Germinal center (tissue), 1 donor: ENCODE measurements at regions not wholly inside any gene's neighbourhood (a gene's known extent, or its start where the extent isn't known, plus 50 kb on each side); places are given as distances from the start of the nearest gene placed in this dataset.

Experiments
- DNase-seq: peaks from one replicate; pipeline ENCODE4 v3.0.0; 2012; ENCODE audit warnings: mixed read lengths, low spot score

- no peak for DNase-seq
These were observed 243.1 kb upstream of the ADGRB3 start for GRCh38 chr6:68391953-68392352.

- DNase-seq, result no peak
These were observed 262.1 kb upstream of the ADGRB3 start for GRCh38 chr6:68372991-68373390.

- DNase-seq, result no peak
These were observed 266.2 kb upstream of the ADGRB3 start for GRCh38 chr6:68368845-68369244.

- no peak for DNase-seq
These were observed 270.7 kb upstream of the ADGRB3 start for GRCh38 chr6:68364271-68364805.

GRCh38 chr6:68343901-68344300 lies 291.2 kb upstream of the ADGRB3 start:
- DNase-seq, result no peak

GRCh38 chr6:68342286-68342685 lies 292.8 kb upstream of the ADGRB3 start:
- DNase-seq, result no peak

GRCh38 chr6:68339488-68340131 lies 295.5 kb upstream of the ADGRB3 start:
- no peak for DNase-seq

GRCh38 chr6:68333442-68333841 lies 301.6 kb upstream of the ADGRB3 start:
- no peak for DNase-seq

- no peak for DNase-seq
These were observed 306.9 kb upstream of the ADGRB3 start for GRCh38 chr6:68328156-68328555.

GRCh38 chr6:68326762-68327161 lies 308.3 kb upstream of the ADGRB3 start:
- no peak for DNase-seq

- DNase-seq, result no peak
These were observed 317.7 kb upstream of the ADGRB3 start for GRCh38 chr6:68317366-68317765.

- DNase-seq, result no peak
These were observed 321.2 kb upstream of the ADGRB3 start for GRCh38 chr6:68313911-68314310.

GRCh38 chr6:68307301-68307700 lies 327.8 kb upstream of the ADGRB3 start:
- no peak for DNase-seq

- DNase-seq, result no peak
These were observed 339.0 kb upstream of the ADGRB3 start for GRCh38 chr6:68296126-68296525.

GRCh38 chr6:68282646-68283045 lies 352.4 kb upstream of the ADGRB3 start:
- DNase-seq, result no peak

GRCh38 chr6:68279793-68280557 lies 355.1 kb upstream of the ADGRB3 start:
- no peak for DNase-seq

GRCh38 chr6:68273297-68273696 lies 361.8 kb upstream of the ADGRB3 start:
- no peak for DNase-seq

- DNase-seq, result no peak
These were observed 378.7 kb upstream of the ADGRB3 start for GRCh38 chr6:68256391-68256790.

GRCh38 chr6:68252632-68253031 lies 382.4 kb upstream of the ADGRB3 start:
- no peak for DNase-seq

GRCh38 chr6:68247782-68248181 lies 387.3 kb upstream of the ADGRB3 start:
- no peak for DNase-seq

- no peak for DNase-seq
These were observed 394.4 kb upstream of the ADGRB3 start for GRCh38 chr6:68240726-68241125.

- DNase-seq, result no peak
These were observed 396.0 kb upstream of the ADGRB3 start for GRCh38 chr6:68239034-68239433.

GRCh38 chr6:68238097-68238601 lies 396.9 kb upstream of the ADGRB3 start:
- DNase-seq, result no peak
